HCT116 (cell line): ENCODE measurements at regions not wholly inside any gene's neighbourhood (a gene's known extent, or its start where the extent isn't known, plus 50 kb on each side); places are given as distances from the start of the nearest gene placed in this dataset.

Experiments
- ATAC-seq: fragments of 200-7000 bp; cut with Tn5 transposase; 2 replicates; pipeline ENCODE4 v1.9.1; 2020; ENCODE audit warnings: mild to moderate bottlenecking, moderate library complexity
- BruUV-seq: library from RNA; stranded (reverse); fragments of 400-500 nt; replicated peaks from 2 replicates; lab custom pipeline; 2021; lab: Mats Ljungman, UMichigan
- CTCF ChIA-PET: fragments of 300-600 bp; sonication (Branson Sonifier 250); formaldehyde crosslinking; loops from one replicate; lab custom pipeline; 2021; ENCODE audit warnings: antibody characterized with exemption; lab: Charles Lee
- POLR2A ChIA-PET: fragments of 300-600, 350-600 bp; sonication (Branson Sonifier 250); formaldehyde crosslinking; loops from one replicate; lab custom pipeline; 2021; ENCODE audit warnings: antibody characterized with exemption; lab: Charles Lee
- RAD21 ChIA-PET, 2 experiments: fragments of 300-600 bp; sonication (Branson Sonifier 250); formaldehyde crosslinking; loops; one replicate each; lab custom pipeline; 2023; ENCODE audit warnings: low total read pairs in 2 of 2; ENCODE audit not compliant: uncharacterized antibody in 2 of 2, unreplicated experiment in 2 of 2, low non-redundant PET in 1 of 2; lab: Charles Lee
- DNase-seq: peaks from one replicate; pipeline ENCODE4 v3.0.0-alpha.2; 2010; ENCODE audit warnings: low read depth, low spot score
- H2AFZ ChIP-seq: fragments of 200-600 bp; shearing (Covaris generic), sonication (generic); 2 replicates; pipeline ENCODE4 v1.6.1; 2017; ENCODE audit warnings: low read depth, mixed run types, mixed read lengths, antibody characterized with exemption, low read length; ENCODE audit not compliant: poor library complexity, severe bottlenecking
- H3K27ac ChIP-seq: 2 replicates; pipeline ENCODE4 v1.5.1; 2012; ENCODE audit warnings: low read depth, low read length
- H3K27me3 ChIP-seq: fragments of 200-600 bp; sonication (generic); 2 replicates; pipeline ENCODE4 v1.6.1; 2016; ENCODE audit warnings: mixed run types, low read length, mixed read lengths; ENCODE audit not compliant: insufficient read depth
- H3K36me3 ChIP-seq, 2 experiments: fragments of 200-500 bp in 1 of 2; fragments of 200-600 bp in 1 of 2; sonication (Bioruptor generic) in 1 of 2; sonication (generic) in 1 of 2; 2 replicates each; pipeline versions ENCODE4 v1.5.1 to v1.6.1; 2014 to 2016; ENCODE audit warnings: low read length in 2 of 2, inconsistent platforms in 1 of 2, mixed read lengths in 1 of 2, mixed run types in 1 of 2; ENCODE audit not compliant: insufficient read depth in 2 of 2, control insufficient read depth in 1 of 2
- H3K4me1 ChIP-seq, 2 experiments: fragments of 200-600 bp in 1 of 2; sonication (generic) in 1 of 2; 2 replicates each; pipeline versions ENCODE4 v1.5.1 to v1.6.1; 2012 to 2017; ENCODE audit warnings: low read length in 2 of 2, inconsistent platforms in 1 of 2, mild to moderate bottlenecking in 1 of 2, mixed read lengths in 1 of 2, mixed run types in 1 of 2, moderate library complexity in 1 of 2; ENCODE audit not compliant: insufficient read depth in 2 of 2, control insufficient read depth in 1 of 2
- H3K4me2 ChIP-seq: fragments of 200-600 bp; sonication (generic); 2 replicates; pipeline ENCODE4 v1.6.1; 2017; ENCODE audit warnings: mixed run types, low read length, mixed read lengths
- H3K4me3 ChIP-seq, 2 experiments: fragments of 200-600 bp in 1 of 2; sonication (generic) in 1 of 2; replicated peaks in 1 of 2; 2 replicates each; pipeline ENCODE4 v1.5.1; 2011 to 2016; ENCODE audit warnings: low read length in 2 of 2, control low read depth in 1 of 2, low read depth in 1 of 2, mild to moderate bottlenecking in 1 of 2, mixed read lengths in 1 of 2, mixed run types in 1 of 2
- H3K79me2 ChIP-seq: fragments of 200-600 bp; sonication (generic); 2 replicates; pipeline ENCODE4 v1.6.1; 2017; ENCODE audit warnings: mild to moderate bottlenecking, mixed run types, low read length, moderate library complexity, mixed read lengths; ENCODE audit not compliant: insufficient read depth
- H3K9ac ChIP-seq: fragments of 200-600 bp; sonication (generic); 2 replicates; pipeline ENCODE4 v1.6.1; 2016; ENCODE audit warnings: low read length, mixed read lengths
- H3K9me2 ChIP-seq: fragments of 200-600 bp; sonication (generic), shearing (Covaris generic); 2 replicates; pipeline ENCODE4 v1.6.1; 2017; ENCODE audit warnings: mixed run types, mild to moderate bottlenecking, moderate library complexity; ENCODE audit not compliant: insufficient read depth
- H3K9me3 ChIP-seq, 2 experiments: fragments of 200-500 bp in 1 of 2; fragments of 200-600 bp in 1 of 2; sonication (Bioruptor generic) in 1 of 2; sonication (generic) in 1 of 2; 2 replicates each; pipeline ENCODE4 v1.6.1; 2014 to 2017; ENCODE audit warnings: low read length in 2 of 2, mixed read lengths in 2 of 2, inconsistent platforms in 1 of 2, low read depth in 1 of 2, mild to moderate bottlenecking in 1 of 2, mixed run types in 1 of 2, moderate library complexity in 1 of 2; ENCODE audit not compliant: control insufficient read depth in 1 of 2, insufficient read depth in 1 of 2
- H4K20me1 ChIP-seq: fragments of 200-600 bp; sonication (generic), shearing (Covaris generic); 2 replicates; pipeline ENCODE4 v1.6.1; 2017; ENCODE audit warnings: mixed run types, mild to moderate bottlenecking, moderate library complexity; ENCODE audit not compliant: insufficient read depth
- CEBPB ChIP-seq: IDR thresholded peaks from 2 replicates; pipeline ENCODE4 v1.6.1; 2012; ENCODE audit warnings: low read depth
- EGR1 ChIP-seq: IDR thresholded peaks from 2 replicates; pipeline ENCODE4 v1.6.1; 2012; ENCODE audit warnings: low read depth
- ELF1 ChIP-seq: IDR thresholded peaks from 2 replicates; pipeline ENCODE4 v1.6.1; 2012; ENCODE audit warnings: low read depth, borderline replicate concordance
- EZH2phosphoT487 ChIP-seq: fragments of 200-600 bp; IDR thresholded peaks from 2 replicates; pipeline ENCODE4 v1.6.1; 2018; ENCODE audit warnings: antibody characterized with exemption, borderline replicate concordance
- JUND ChIP-seq: IDR thresholded peaks from 2 replicates; pipeline ENCODE4 v1.6.1; 2012
- POLR2A ChIP-seq: IDR thresholded peaks from 2 replicates; pipeline ENCODE4 v1.7.0; 2011; ENCODE audit warnings: borderline replicate concordance; ENCODE audit not compliant: insufficient read depth, insufficient read length; ENCODE audit errors: extremely low read depth
- POLR2AphosphoS5 ChIP-seq: IDR thresholded peaks from 2 replicates; pipeline ENCODE4 v1.6.1; 2011; ENCODE audit warnings: mild to moderate bottlenecking, low read depth, low read length, moderate library complexity
- RAD21 ChIP-seq: IDR thresholded peaks from 2 replicates; pipeline ENCODE4 v1.6.1; 2012; ENCODE audit warnings: low read depth, mild to moderate bottlenecking
- REST ChIP-seq: IDR thresholded peaks from 2 replicates; pipeline ENCODE4 v1.6.1; 2012; ENCODE audit warnings: low read depth
- TCF7L2 ChIP-seq: IDR thresholded peaks from 2 replicates; pipeline ENCODE4 v1.7.0; 2011; ENCODE audit warnings: borderline replicate concordance, inconsistent platforms; ENCODE audit not compliant: insufficient read depth, insufficient read length; ENCODE audit errors: extremely low read depth
- YY1 ChIP-seq: IDR thresholded peaks from 2 replicates; pipeline ENCODE4 v1.6.1; 2011; ENCODE audit warnings: low read length, low read depth, moderate library complexity, mild to moderate bottlenecking; ENCODE audit not compliant: insufficient replicate concordance; ENCODE audit errors: extremely low read depth
- ZNF274 ChIP-seq: fragments of 200-500 bp; sonication (Bioruptor generic); IDR thresholded peaks from 2 replicates; pipeline ENCODE4 v1.6.1; 2014; ENCODE audit warnings: mild to moderate bottlenecking, low read depth, low read length, inconsistent platforms
- intact Hi-C: fragments of 100-400 bp; cut with micrococcal nuclease; formaldehyde crosslinking; loops from 2 replicates; pipeline ENCODE4 v1.10.0; 2022

GRCh38 chr11:128313931-128314330, 273.4 kb downstream of the ETS1 start:
- Histone ChIP-seq H2AFZ (no peak overlapping the region), H3K4me2 (no peak overlapping the region), H3K79me2 (no peaks in the 10 kb centered on the region), H3K9me2 (no peaks in the 10 kb centered on the region), H3K36me3 (no peaks in the 10 kb centered on the region), H3K4me3 (no peak overlapping the region), H3K27me3 (peaks cover 27% of the 10 kb centered on the region; the same call in 1 of the 2 replicates), H4K20me1 (no peaks in the 10 kb centered on the region), H3K9ac (no peak overlapping the region), H3K9me3 (no peaks in the 10 kb centered on the region; a peak in 1 of 4 replicates)
- ChIA-PET RAD21 (no interaction called here), POLR2A (no interaction called here), CTCF (no interaction called here)
- DNase-seq (no peak), ATAC-seq (no peak)
- BruUV-seq = no TSS peak
- intact Hi-C loops = no loop called here
- no peak for TF ChIP-seq TCF7L2
- no peak for TF ChIP-seq REST
- no peak for TF ChIP-seq CEBPB
- TF ChIP-seq YY1 = no peak
- no peak for TF ChIP-seq POLR2A
- no peak for TF ChIP-seq JUND
- TF ChIP-seq POLR2AphosphoS5 = no peak
- TF ChIP-seq EZH2phosphoT487 = no peak
- TF ChIP-seq EGR1 = no peak
- TF ChIP-seq ZNF274 = no peak
- TF ChIP-seq ELF1 = no peak
- no peak for TF ChIP-seq RAD21
- TF ChIP-seq, all 23 proteins: peak for 0
- H3K27ac ChIP-seq = no peak overlapping the region
- no peaks in the 10 kb centered on the region for H3K4me1 ChIP-seq
